ENCODE measurements at regions not wholly inside any gene's neighbourhood (a gene's known extent, or its start where the extent isn't known, plus 50 kb on each side); places are given as distances from the start of the nearest gene placed in this dataset.
"Not testable (repeated sequence)": the region's sequence is repeated elsewhere in the genome, so short reads cannot be mapped to it uniquely, and the experiment has no call there.

- no peak for DNase-seq (ENCODE audit: low read depth in 1 of 2, low spot score in 1 of 2)
Observed at GRCh38 chr2:7094231-7094741, 177.1 kb downstream of the RNF144A start.

- DNase-seq (ENCODE audit: low read depth in 1 of 2, low spot score in 1 of 2) = no peak
Observed at GRCh38 chr2:7096726-7097352, 179.6 kb downstream of the RNF144A start.

- DNase-seq (ENCODE audit: low read depth in 1 of 2, low spot score in 1 of 2) = peak; percentile 59 to 68
Observed at GRCh38 chr2:7097353-7097895, 180.2 kb downstream of the RNF144A start.

- no peak for DNase-seq (ENCODE audit: low read depth in 1 of 2, low spot score in 1 of 2)
Observed at GRCh38 chr2:7098816-7099215, 181.6 kb downstream of the RNF144A start.

GRCh38 chr2:7099687-7100086 is 182.5 kb downstream of the RNF144A start:
- DNase-seq (ENCODE audit: low read depth in 1 of 2, low spot score in 1 of 2) = not testable (repeated sequence)

- no peak for DNase-seq (ENCODE audit: low read depth in 1 of 2, low spot score in 1 of 2)
Observed at GRCh38 chr2:7102826-7103225, 185.6 kb downstream of the RNF144A start.

GRCh38 chr2:7108792-7109532 is 191.8 kb downstream of the RNF144A start:
- no peak for DNase-seq (ENCODE audit: low read depth in 1 of 2, low spot score in 1 of 2)

GRCh38 chr2:7109533-7109885 is 192.3 kb downstream of the RNF144A start:
- DNase-seq (ENCODE audit: low read depth in 1 of 2, low spot score in 1 of 2) = no peak

GRCh38 chr2:7111626-7112025 is 194.4 kb downstream of the RNF144A start:
- no peak for DNase-seq (ENCODE audit: low read depth in 1 of 2, low spot score in 1 of 2)

- no peak for DNase-seq (ENCODE audit: low read depth in 1 of 2, low spot score in 1 of 2)
Observed at GRCh38 chr2:7115364-7115763, 198.2 kb downstream of the RNF144A start.

GRCh38 chr2:7115906-7116305 is 198.7 kb downstream of the RNF144A start:
- no peak for DNase-seq (ENCODE audit: low read depth in 1 of 2, low spot score in 1 of 2)

- DNase-seq (ENCODE audit: low read depth in 1 of 2, low spot score in 1 of 2) = no peak
Observed at GRCh38 chr2:7116511-7116910, 199.3 kb downstream of the RNF144A start.

GRCh38 chr2:7117076-7117475 is 199.9 kb downstream of the RNF144A start:
- no peak for DNase-seq (ENCODE audit: low read depth in 1 of 2, low spot score in 1 of 2)

- DNase-seq (ENCODE audit: low read depth in 1 of 2, low spot score in 1 of 2) = no peak
Observed at GRCh38 chr2:7118606-7119131, 201.5 kb downstream of the RNF144A start.

GRCh38 chr2:7119132-7119835 is 202.1 kb downstream of the RNF144A start:
- DNase-seq (ENCODE audit: low read depth in 1 of 2, low spot score in 1 of 2) = no peak

- DNase-seq (ENCODE audit: low read depth in 1 of 2, low spot score in 1 of 2) = no peak
Observed at GRCh38 chr2:7121851-7122250, 204.6 kb downstream of the RNF144A start.

- no peak for DNase-seq (ENCODE audit: low read depth in 1 of 2, low spot score in 1 of 2)
Observed at GRCh38 chr2:7127156-7127555, 209.9 kb downstream of the RNF144A start.

GRCh38 chr2:7127687-7128086 is 210.5 kb downstream of the RNF144A start:
- no peak for DNase-seq (ENCODE audit: low read depth in 1 of 2, low spot score in 1 of 2)

- no peak for DNase-seq (ENCODE audit: low read depth in 1 of 2, low spot score in 1 of 2)
Observed at GRCh38 chr2:7131261-7131660, 214.0 kb downstream of the RNF144A start.

- DNase-seq (ENCODE audit: low read depth in 1 of 2, low spot score in 1 of 2) = no peak
Observed at GRCh38 chr2:7132753-7133152, 215.5 kb downstream of the RNF144A start.

- no peak for DNase-seq (ENCODE audit: low read depth in 1 of 2, low spot score in 1 of 2)
Observed at GRCh38 chr2:7133521-7133920, 216.3 kb downstream of the RNF144A start.

GRCh38 chr2:7140306-7140705 is 223.1 kb downstream of the RNF144A start:
- no peak for DNase-seq (ENCODE audit: low read depth in 1 of 2, low spot score in 1 of 2)
